ENCODE measurements at regions not wholly inside any gene's neighbourhood (a gene's known extent, or its start where the extent isn't known, plus 50 kb on each side); places are given as distances from the start of the nearest gene placed in this dataset.

DNA sequence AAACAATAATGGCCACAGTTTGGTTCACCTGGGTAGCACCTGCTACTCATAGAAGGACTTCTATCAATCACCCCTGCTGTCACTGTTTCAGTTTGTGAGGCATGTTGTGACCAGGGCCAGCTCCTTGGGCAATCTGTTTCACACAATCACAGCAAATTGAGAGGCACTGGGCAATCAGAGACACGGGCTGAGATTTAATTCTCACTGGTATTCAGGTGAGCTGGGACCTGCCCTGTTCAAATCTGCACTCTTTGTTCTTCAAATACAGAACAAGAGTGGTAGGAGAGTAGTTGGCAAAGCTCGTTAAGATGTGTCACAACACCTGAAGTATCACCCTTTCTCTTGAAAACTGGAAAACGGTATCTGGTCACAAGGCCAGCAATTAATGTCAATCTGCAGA lies 57.8 kb upstream of the NAP1L1 start:
- DNase-seq (ENCODE audit: low spot score), result no peak
- in situ Hi-C loops (cut with HindIII; ENCODE audit: low sequenced_read_pairs), result no loop called here

DNA sequence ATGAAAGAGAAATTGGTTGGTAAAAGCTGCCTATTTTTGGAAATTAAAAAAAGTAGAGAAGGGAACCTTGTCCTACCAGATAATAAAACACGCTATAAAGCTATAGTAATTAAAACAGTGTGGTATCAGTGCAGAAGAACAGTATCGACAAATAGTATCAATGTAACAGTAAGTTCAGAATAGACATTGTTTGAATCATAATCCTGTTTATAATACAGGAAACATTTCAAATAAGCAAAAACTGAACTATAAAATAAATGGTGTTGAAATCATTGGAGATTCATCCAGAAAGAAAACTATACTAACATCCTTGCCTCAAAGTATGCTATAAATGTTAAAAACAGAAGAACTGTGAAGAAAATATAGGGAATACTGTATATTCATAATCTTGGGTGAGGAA lies 54.2 kb upstream of the NAP1L1 start:
- in situ Hi-C loops (cut with HindIII; ENCODE audit: low sequenced_read_pairs), result no loop called here
- no peak for DNase-seq (ENCODE audit: low spot score)

DNA sequence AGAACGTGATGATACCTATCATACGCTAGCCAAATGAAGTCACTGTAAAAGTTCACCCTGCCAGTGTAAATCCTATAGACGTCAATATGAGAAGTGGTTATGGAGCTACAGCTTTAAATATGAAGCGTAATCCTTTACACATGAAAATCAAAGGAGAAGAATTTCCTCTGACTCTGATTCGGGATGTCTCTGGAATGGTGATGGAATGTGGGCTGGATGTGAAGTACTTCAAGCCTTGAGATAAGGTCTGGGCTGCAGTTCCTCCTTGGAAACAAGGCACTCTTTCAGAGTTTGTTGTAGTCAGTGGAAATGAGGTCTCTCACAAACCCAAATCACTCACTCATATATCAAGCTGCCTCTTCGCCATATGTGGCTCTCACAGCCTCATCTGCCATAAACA lies 53.1 kb upstream of the NAP1L1 start:
- DNase-seq (ENCODE audit: low spot score), result no peak
- in situ Hi-C loops (cut with HindIII; ENCODE audit: low sequenced_read_pairs), result no loop called here

DNA sequence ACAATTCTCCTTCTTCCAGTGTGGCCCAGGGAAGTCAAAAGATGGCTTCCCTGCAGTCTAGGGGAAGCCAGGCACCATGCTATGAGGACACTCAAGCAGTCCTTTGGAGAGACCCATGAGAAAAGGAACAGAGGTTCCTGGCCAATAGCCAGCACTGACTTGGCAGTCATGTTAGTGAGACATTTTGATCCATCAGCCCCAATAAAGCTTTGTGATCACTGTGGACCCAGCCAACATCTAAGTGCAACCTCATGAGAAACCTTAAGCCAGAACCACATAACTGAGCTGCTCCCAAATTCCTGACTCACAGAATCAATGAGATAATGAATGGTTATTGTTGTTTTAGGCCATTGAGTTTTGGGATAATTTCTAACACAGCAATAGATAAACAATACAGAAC lies 51.0 kb upstream of the NAP1L1 start:
- in situ Hi-C loops (cut with HindIII; ENCODE audit: low sequenced_read_pairs), result no loop called here
- no peak for DNase-seq (ENCODE audit: low spot score)
